Fibroblast of lung (primary cell): ENCODE measurements at regions not wholly inside any gene's neighbourhood (a gene's known extent, or its start where the extent isn't known, plus 50 kb on each side); places are given as distances from the start of the nearest gene placed in this dataset.

Experiments
- DNase-seq, 2 donors: peaks; one replicate each; pipeline versions ENCODE4 v3.0.0 to v3.0.0-alpha.2; 2010; ENCODE audit warnings: low read depth in 2 of 2
- H2AFZ ChIP-seq: 2 replicates; pipeline ENCODE4 v1.5.1; 2012; ENCODE audit warnings: low read length, control low read depth, inconsistent platforms
- H3K27ac ChIP-seq: 2 replicates; pipeline ENCODE4 v1.5.1; 2011; ENCODE audit warnings: low read length, control low read depth; ENCODE audit not compliant: insufficient read depth
- H3K27me3 ChIP-seq: 2 replicates; pipeline ENCODE4 v1.5.1; 2011; ENCODE audit warnings: mild to moderate bottlenecking, low read length; ENCODE audit not compliant: control insufficient read depth, insufficient read depth
- H3K36me3 ChIP-seq: 2 replicates; pipeline ENCODE4 v1.5.1; 2011; ENCODE audit warnings: low read length; ENCODE audit not compliant: control insufficient read depth, insufficient read depth
- H3K4me1 ChIP-seq: 2 replicates; pipeline ENCODE4 v1.5.1; 2011; ENCODE audit warnings: low read length; ENCODE audit not compliant: control insufficient read depth, insufficient read depth; ENCODE audit errors: extremely low read depth
- H3K4me2 ChIP-seq: 2 replicates; pipeline ENCODE4 v1.5.1; 2011; ENCODE audit warnings: low read length, control low read depth; ENCODE audit not compliant: insufficient read depth; ENCODE audit errors: extremely low read depth
- H3K4me3 ChIP-seq, 4 experiments: fragments of 200-600 bp in 1 of 4; sonication (generic) in 1 of 4; replicated peaks in 1 of 4; 2 replicates each; pipeline ENCODE4 v1.5.1; 2011 to 2016; ENCODE audit warnings: low read length in 4 of 4, low read depth in 3 of 4, mild to moderate bottlenecking in 3 of 4, control low read depth in 2 of 4, inconsistent platforms in 1 of 4, mixed read lengths in 1 of 4; ENCODE audit not compliant: insufficient read depth in 1 of 4; ENCODE audit errors: control extremely low read depth in 1 of 4
- H3K79me2 ChIP-seq: 2 replicates; pipeline ENCODE4 v1.5.1; 2012; ENCODE audit warnings: mild to moderate bottlenecking, low read length, inconsistent platforms; ENCODE audit not compliant: control insufficient read depth, insufficient read depth
- H3K9ac ChIP-seq: 2 replicates; pipeline ENCODE4 v1.5.1; 2011; ENCODE audit warnings: mild to moderate bottlenecking, low read length, control low read depth; ENCODE audit not compliant: insufficient read depth
- H3K9me3 ChIP-seq: 2 replicates; pipeline ENCODE4 v1.5.1; 2012; ENCODE audit warnings: low read depth, low read length; ENCODE audit not compliant: control insufficient read depth, insufficient read depth
- H4K20me1 ChIP-seq: 2 replicates; pipeline ENCODE4 v1.5.1; 2011; ENCODE audit warnings: low read length; ENCODE audit not compliant: control insufficient read depth, insufficient read depth; ENCODE audit errors: extremely low read depth
- CTCF ChIP-seq, 2 donors: IDR thresholded peaks in 1 of 2; conservative IDR thresholded peaks in 1 of 2; 1 replicate in 1 of 2; 2 replicates in 1 of 2; pipeline ENCODE4 v1.5.1; 2011 to 2012; ENCODE audit warnings: low read length in 2 of 2, control low read depth in 1 of 2, inconsistent platforms in 1 of 2, low read depth in 1 of 2, mild to moderate bottlenecking in 1 of 2
- EZH2 ChIP-seq: IDR thresholded peaks from 2 replicates; pipeline ENCODE4 v1.5.1; 2012; ENCODE audit warnings: low read length, control low read depth, mild to moderate bottlenecking; ENCODE audit errors: missing control alignments

GRCh38 chr6:48826901-48827701 lies 636.0 kb downstream of the MMUT start:
- Histone ChIP-seq H3K4me1 (peaks cover 6% of the 10 kb centered on the region), H3K9me3 (no peaks in the 10 kb centered on the region), H3K4me3 (peak overlapping the region in 3 of 4 experiments; percentile 0 to 30 (median 5)), H3K27ac (peak overlapping the region; percentile 84), H3K27me3 (no peaks in the 10 kb centered on the region), H3K36me3 (no peaks in the 10 kb centered on the region), H3K79me2 (no peaks in the 10 kb centered on the region), H4K20me1 (no peaks in the 10 kb centered on the region), H3K9ac (peak overlapping the region; percentile 32), H3K4me2 (peak overlapping the region; percentile 76), H2AFZ (no peak overlapping the region)
- TF ChIP-seq EZH2 (no peak), CTCF (conservative IDR thresholded peaks at IDR 0.05 in 1 of 2, IDR thresholded peaks at IDR 0.05 in 1 of 2; ENCODE audit: low read depth in 1 of 2, low read length in 2 of 2) (no peak)
- peak; percentile 96 to 99 for DNase-seq

GRCh38 chr6:48826152-48826515 lies 636.9 kb downstream of the MMUT start:
- Histone ChIP-seq H3K4me2 (peak overlapping the region; percentile 76), H3K9me3 (no peaks in the 10 kb centered on the region), H3K27me3 (no peaks in the 10 kb centered on the region), H3K27ac (peak overlapping the region; percentile 84), H3K4me1 (peaks cover 6% of the 10 kb centered on the region), H3K79me2 (no peaks in the 10 kb centered on the region), H4K20me1 (no peaks in the 10 kb centered on the region), H3K9ac (no peak overlapping the region), H2AFZ (no peak overlapping the region), H3K36me3 (no peaks in the 10 kb centered on the region), H3K4me3 (peak overlapping the region in 2 of 4 experiments; percentile 5 to 48)
- TF ChIP-seq EZH2 (no peak), CTCF (conservative IDR thresholded peaks at IDR 0.05 in 1 of 2, IDR thresholded peaks at IDR 0.05 in 1 of 2; ENCODE audit: low read depth in 1 of 2, low read length in 2 of 2) (no peak)
- DNase-seq: peak in 1 of 2 donors; percentile 25

- Histone ChIP-seq H2AFZ (no peak overlapping the region), H3K9me3 (no peaks in the 10 kb centered on the region), H3K9ac (no peak overlapping the region), H3K4me1 (peaks cover 6% of the 10 kb centered on the region), H3K36me3 (no peaks in the 10 kb centered on the region), H3K27ac (peak overlapping the region; percentile 84), H4K20me1 (no peaks in the 10 kb centered on the region), H3K27me3 (no peaks in the 10 kb centered on the region), H3K4me3 (peak overlapping the region in 2 of 4 experiments; percentile 5 to 48), H3K79me2 (no peaks in the 10 kb centered on the region), H3K4me2 (peak overlapping the region; percentile 76)
- TF ChIP-seq CTCF (conservative IDR thresholded peaks at IDR 0.05 in 1 of 2, IDR thresholded peaks at IDR 0.05 in 1 of 2; ENCODE audit: low read depth in 1 of 2, low read length in 2 of 2) (no peak), EZH2 (no peak)
- peak; percentile 24 to 47 for DNase-seq
Measured at GRCh38 chr6:48825501-48826151, 637.4 kb downstream of the MMUT start.
